Fibroblast of lung (primary cell): ENCODE measurements at regions not wholly inside any gene's neighbourhood (a gene's known extent, or its start where the extent isn't known, plus 50 kb on each side); places are given as distances from the start of the nearest gene placed in this dataset.

Experiments
- DNase-seq, 2 donors: peaks; one replicate each; pipeline versions ENCODE4 v3.0.0 to v3.0.0-alpha.2; 2010; ENCODE audit warnings: low read depth in 2 of 2
- H2AFZ ChIP-seq: 2 replicates; pipeline ENCODE4 v1.5.1; 2012; ENCODE audit warnings: low read length, control low read depth, inconsistent platforms
- H3K27ac ChIP-seq: 2 replicates; pipeline ENCODE4 v1.5.1; 2011; ENCODE audit warnings: low read length, control low read depth; ENCODE audit not compliant: insufficient read depth
- H3K27me3 ChIP-seq: 2 replicates; pipeline ENCODE4 v1.5.1; 2011; ENCODE audit warnings: mild to moderate bottlenecking, low read length; ENCODE audit not compliant: control insufficient read depth, insufficient read depth
- H3K36me3 ChIP-seq: 2 replicates; pipeline ENCODE4 v1.5.1; 2011; ENCODE audit warnings: low read length; ENCODE audit not compliant: control insufficient read depth, insufficient read depth
- H3K4me1 ChIP-seq: 2 replicates; pipeline ENCODE4 v1.5.1; 2011; ENCODE audit warnings: low read length; ENCODE audit not compliant: control insufficient read depth, insufficient read depth; ENCODE audit errors: extremely low read depth
- H3K4me2 ChIP-seq: 2 replicates; pipeline ENCODE4 v1.5.1; 2011; ENCODE audit warnings: low read length, control low read depth; ENCODE audit not compliant: insufficient read depth; ENCODE audit errors: extremely low read depth
- H3K4me3 ChIP-seq, 4 experiments: fragments of 200-600 bp in 1 of 4; sonication (generic) in 1 of 4; replicated peaks in 1 of 4; 2 replicates each; pipeline ENCODE4 v1.5.1; 2011 to 2016; ENCODE audit warnings: low read length in 4 of 4, low read depth in 3 of 4, mild to moderate bottlenecking in 3 of 4, control low read depth in 2 of 4, inconsistent platforms in 1 of 4, mixed read lengths in 1 of 4; ENCODE audit not compliant: insufficient read depth in 1 of 4; ENCODE audit errors: control extremely low read depth in 1 of 4
- H3K79me2 ChIP-seq: 2 replicates; pipeline ENCODE4 v1.5.1; 2012; ENCODE audit warnings: mild to moderate bottlenecking, low read length, inconsistent platforms; ENCODE audit not compliant: control insufficient read depth, insufficient read depth
- H3K9ac ChIP-seq: 2 replicates; pipeline ENCODE4 v1.5.1; 2011; ENCODE audit warnings: mild to moderate bottlenecking, low read length, control low read depth; ENCODE audit not compliant: insufficient read depth
- H3K9me3 ChIP-seq: 2 replicates; pipeline ENCODE4 v1.5.1; 2012; ENCODE audit warnings: low read depth, low read length; ENCODE audit not compliant: control insufficient read depth, insufficient read depth
- H4K20me1 ChIP-seq: 2 replicates; pipeline ENCODE4 v1.5.1; 2011; ENCODE audit warnings: low read length; ENCODE audit not compliant: control insufficient read depth, insufficient read depth; ENCODE audit errors: extremely low read depth
- EZH2 ChIP-seq: IDR thresholded peaks from 2 replicates; pipeline ENCODE4 v1.5.1; 2012; ENCODE audit warnings: low read length, control low read depth, mild to moderate bottlenecking; ENCODE audit errors: missing control alignments
- TF ChIP-seq, protein P1 (sequence below), 2 donors: IDR thresholded peaks in 1 of 2; conservative IDR thresholded peaks in 1 of 2; 1 replicate in 1 of 2; 2 replicates in 1 of 2; pipeline ENCODE4 v1.5.1; 2011 to 2012; ENCODE audit warnings: low read length in 2 of 2, control low read depth in 1 of 2, inconsistent platforms in 1 of 2, low read depth in 1 of 2, mild to moderate bottlenecking in 1 of 2

GRCh38 chr10:10610171-10610570 is 407.5 kb upstream of the CELF2 start:
- peaks cover 2% of the 10 kb centered on the region for H3K4me1 ChIP-seq
- TF ChIP-seq EZH2: no peak
- TF ChIP-seq, protein P1, sequence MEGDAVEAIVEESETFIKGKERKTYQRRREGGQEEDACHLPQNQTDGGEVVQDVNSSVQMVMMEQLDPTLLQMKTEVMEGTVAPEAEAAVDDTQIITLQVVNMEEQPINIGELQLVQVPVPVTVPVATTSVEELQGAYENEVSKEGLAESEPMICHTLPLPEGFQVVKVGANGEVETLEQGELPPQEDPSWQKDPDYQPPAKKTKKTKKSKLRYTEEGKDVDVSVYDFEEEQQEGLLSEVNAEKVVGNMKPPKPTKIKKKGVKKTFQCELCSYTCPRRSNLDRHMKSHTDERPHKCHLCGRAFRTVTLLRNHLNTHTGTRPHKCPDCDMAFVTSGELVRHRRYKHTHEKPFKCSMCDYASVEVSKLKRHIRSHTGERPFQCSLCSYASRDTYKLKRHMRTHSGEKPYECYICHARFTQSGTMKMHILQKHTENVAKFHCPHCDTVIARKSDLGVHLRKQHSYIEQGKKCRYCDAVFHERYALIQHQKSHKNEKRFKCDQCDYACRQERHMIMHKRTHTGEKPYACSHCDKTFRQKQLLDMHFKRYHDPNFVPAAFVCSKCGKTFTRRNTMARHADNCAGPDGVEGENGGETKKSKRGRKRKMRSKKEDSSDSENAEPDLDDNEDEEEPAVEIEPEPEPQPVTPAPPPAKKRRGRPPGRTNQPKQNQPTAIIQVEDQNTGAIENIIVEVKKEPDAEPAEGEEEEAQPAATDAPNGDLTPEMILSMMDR (conservative IDR thresholded peaks at IDR 0.05 in 1 of 2, IDR thresholded peaks at IDR 0.05 in 1 of 2; ENCODE audit: low read depth in 1 of 2, low read length in 2 of 2): no peak
- no peak overlapping the region for H3K9ac ChIP-seq
- no peaks in the 10 kb centered on the region for H3K27me3 ChIP-seq
- DNase-seq: no peak
- H3K4me3 ChIP-seq: no peak overlapping the region
- no peak overlapping the region for H2AFZ ChIP-seq
- no peaks in the 10 kb centered on the region for H4K20me1 ChIP-seq
- no peak overlapping the region for H3K4me2 ChIP-seq
- no peaks in the 10 kb centered on the region for H3K79me2 ChIP-seq
- H3K9me3 ChIP-seq: no peaks in the 10 kb centered on the region
- H3K36me3 ChIP-seq: no peaks in the 10 kb centered on the region
- no peak overlapping the region for H3K27ac ChIP-seq

- Histone ChIP-seq H3K4me1 (no peaks in the 10 kb centered on the region), H3K36me3 (no peaks in the 10 kb centered on the region), H4K20me1 (no peaks in the 10 kb centered on the region), H3K27me3 (no peaks in the 10 kb centered on the region), H2AFZ (no peak overlapping the region), H3K9ac (no peak overlapping the region), H3K27ac (no peak overlapping the region), H3K4me2 (no peak overlapping the region), H3K9me3 (no peaks in the 10 kb centered on the region), H3K79me2 (no peaks in the 10 kb centered on the region), H3K4me3 (no peak overlapping the region)
- DNase-seq: no peak
- TF ChIP-seq EZH2: no peak
Observed at GRCh38 chr10:10612151-10612550, 405.5 kb upstream of the CELF2 start.

DNA sequence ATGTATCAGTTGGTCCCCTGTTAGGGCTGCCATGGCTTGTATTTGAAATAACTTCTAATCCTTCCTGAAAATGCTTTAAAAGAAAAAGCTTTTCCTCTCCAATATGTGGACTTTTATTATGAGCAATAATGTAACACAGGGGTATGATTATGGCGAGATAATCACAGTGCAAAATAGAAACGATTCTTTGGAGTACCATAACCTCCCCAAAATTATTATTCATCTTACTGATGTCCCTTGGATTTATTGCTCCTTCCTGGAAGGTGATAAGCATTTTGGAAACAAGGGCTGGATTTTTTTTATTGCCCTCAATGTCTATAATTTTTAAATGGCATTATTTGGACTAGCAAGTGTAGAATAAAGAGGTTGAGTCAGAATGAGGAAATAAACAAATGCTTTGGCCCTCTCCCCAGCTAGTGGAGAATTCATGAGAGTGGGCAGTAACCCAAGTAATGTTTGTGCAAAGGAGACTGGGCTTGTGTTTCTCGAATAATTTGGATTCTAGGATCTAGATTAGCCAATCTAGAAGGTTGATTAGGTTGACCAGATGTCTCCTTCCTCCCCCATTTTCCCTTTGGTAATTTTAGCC is 403.9 kb upstream of the CELF2 start:
- no peak overlapping the region for H3K4me2 ChIP-seq
- DNase-seq: peak in 1 of 2 donors; percentile 92
- no peak for TF ChIP-seq EZH2
- TF ChIP-seq, protein P1 (conservative IDR thresholded peaks at IDR 0.05 in 1 of 2, IDR thresholded peaks at IDR 0.05 in 1 of 2; ENCODE audit: low read depth in 1 of 2, low read length in 2 of 2): no peak

More for the DNA sequence above, 403.9 kb upstream of the CELF2 start:
- Histone ChIP-seq H4K20me1 (no peaks in the 10 kb centered on the region), H3K9me3 (no peaks in the 10 kb centered on the region), H3K4me3 (no peak overlapping the region), H3K9ac (no peak overlapping the region), H3K4me1 (no peaks in the 10 kb centered on the region), H2AFZ (no peak overlapping the region), H3K27me3 (no peaks in the 10 kb centered on the region), H3K27ac (no peak overlapping the region), H3K79me2 (no peaks in the 10 kb centered on the region), H3K36me3 (no peaks in the 10 kb centered on the region)
